WTC11 (cell line): ENCODE measurements at regions not wholly inside any gene's neighbourhood (a gene's known extent, or its start where the extent isn't known, plus 50 kb on each side); places are given as distances from the start of the nearest gene placed in this dataset.

Experiments
- ATAC-seq: fragments of 200-7000 bp; cut with Tn5 transposase; 2 replicates; pipeline ENCODE4 v1.10.0; 2021; ENCODE audit warnings: mild to moderate bottlenecking, moderate library complexity
- CTCF ChIA-PET: fragments of 300-600 bp; sonication (Branson Sonifier 250); formaldehyde crosslinking; loops from one replicate; lab custom pipeline; 2021; ENCODE audit warnings: antibody characterized with exemption; lab: Charles Lee
- POLR2A ChIA-PET: fragments of 350-600 bp; sonication (Branson Sonifier 250); formaldehyde crosslinking; loops from one replicate; lab custom pipeline; 2021; ENCODE audit warnings: antibody characterized with exemption; lab: Charles Lee
- DNase-seq: peaks from one replicate; pipeline ENCODE4 v3.0.0; 2021; ENCODE audit warnings: low spot score
- H3K27ac Mint-ChIP-seq: 2 replicates; pipeline ENCODE4 v1.8.0; 2021; ENCODE audit warnings: mixed read lengths
- H3K27me3 Mint-ChIP-seq: 2 replicates; pipeline ENCODE4 v1.8.0; 2021; ENCODE audit warnings: low read depth, mild to moderate bottlenecking, moderate library complexity, mixed read lengths
- H3K36me3 Mint-ChIP-seq: 2 replicates; pipeline ENCODE4 v1.8.0; 2021; ENCODE audit warnings: mixed read lengths
- H3K4me1 Mint-ChIP-seq: 2 replicates; pipeline ENCODE4 v1.8.0; 2022; ENCODE audit warnings: mixed read lengths
- H3K4me3 Mint-ChIP-seq: 2 replicates; pipeline ENCODE4 v1.8.0; 2021; ENCODE audit warnings: mild to moderate bottlenecking, moderate library complexity, mixed read lengths
- H3K9me3 Mint-ChIP-seq: 2 replicates; pipeline ENCODE4 v1.8.0; 2021; ENCODE audit warnings: mixed read lengths
- FOXP1 ChIP-seq: sonication (generic); formaldehyde crosslinking; IDR thresholded peaks from 2 replicates; pipeline ENCODE4 v1.8.0; 2022; ENCODE audit warnings: missing genetic modification reagents, mild to moderate bottlenecking, moderate library complexity, borderline replicate concordance
- GRHL2 ChIP-seq: fragments of 250-450 bp; sonication (Bioruptor Pico); IDR thresholded peaks from 2 replicates; pipeline ENCODE4 v1.8.0; 2022; ENCODE audit warnings: mild to moderate bottlenecking, moderate library complexity; ENCODE audit not compliant: insufficient replicate concordance, severe bottlenecking
- HMGA2 ChIP-seq: fragments of 250-450 bp; sonication (Bioruptor Pico); IDR thresholded peaks from 2 replicates; pipeline ENCODE4 v1.4.0; 2021; ENCODE audit warnings: mild to moderate bottlenecking, moderate library complexity
- OVOL2 ChIP-seq: fragments of 250-450 bp; sonication (Bioruptor Pico); IDR thresholded peaks from 2 replicates; pipeline ENCODE4 v1.9.0; 2021; ENCODE audit warnings: mild to moderate bottlenecking, borderline replicate concordance
- RORB ChIP-seq: fragments of 250-450 bp; sonication (Bioruptor Pico); IDR thresholded peaks from 2 replicates; pipeline ENCODE4 v1.9.0; 2021; ENCODE audit warnings: mild to moderate bottlenecking
- TEAD4 ChIP-seq: sonication (generic); formaldehyde crosslinking; IDR thresholded peaks from 2 replicates; pipeline ENCODE4 v1.8.0; 2022; ENCODE audit warnings: mild to moderate bottlenecking, missing genetic modification reagents
- ZNF121 ChIP-seq: sonication (generic); formaldehyde crosslinking; IDR thresholded peaks from 2 replicates; pipeline ENCODE4 v1.8.0; 2023; ENCODE audit warnings: missing genetic modification reagents
- ZNF138 ChIP-seq: sonication (generic); formaldehyde crosslinking; conservative IDR thresholded peaks from 2 replicates; pipeline ENCODE4 v1.8.1; 2022; ENCODE audit warnings: mild to moderate bottlenecking, moderate library complexity, missing genetic modification reagents
- ZNF671 ChIP-seq: fragments of 250-450 bp; sonication (Bioruptor Pico); IDR thresholded peaks from 2 replicates; pipeline ENCODE4 v1.8.0; 2021; ENCODE audit warnings: mild to moderate bottlenecking
- TF ChIP-seq, protein P1 (sequence below): sonication (generic); formaldehyde crosslinking; IDR thresholded peaks from 2 replicates; pipeline ENCODE4 v1.8.0; 2023; ENCODE audit warnings: mild to moderate bottlenecking, missing genetic modification reagents
- TF ChIP-seq, protein P2 (sequence below): sonication (generic); formaldehyde crosslinking; IDR thresholded peaks from 2 replicates; pipeline ENCODE4 v1.8.1; 2023; ENCODE audit warnings: mild to moderate bottlenecking, missing genetic modification reagents
- TF ChIP-seq, protein P3 (sequence below): sonication (generic); formaldehyde crosslinking; conservative IDR thresholded peaks from 2 replicates; pipeline ENCODE4 v1.8.1; 2023; ENCODE audit warnings: mild to moderate bottlenecking, low read depth, missing genetic modification reagents, moderate library complexity
- TF ChIP-seq, protein P4 (sequence below): sonication (generic); formaldehyde crosslinking; IDR thresholded peaks from 2 replicates; pipeline ENCODE4 v1.8.0; 2022; ENCODE audit warnings: mild to moderate bottlenecking, missing genetic modification reagents
- TF ChIP-seq, protein P5 (sequence below): fragments of 250-450 bp; sonication (Bioruptor Pico); IDR thresholded peaks from 2 replicates; pipeline ENCODE4 v1.9.0; 2021; ENCODE audit warnings: mild to moderate bottlenecking, borderline replicate concordance
- TF ChIP-seq, protein P6 (sequence below): fragments of 250-450 bp; sonication (Bioruptor Pico); conservative IDR thresholded peaks from 2 replicates; pipeline ENCODE4 v1.9.0; 2021; ENCODE audit warnings: mild to moderate bottlenecking

DNA sequence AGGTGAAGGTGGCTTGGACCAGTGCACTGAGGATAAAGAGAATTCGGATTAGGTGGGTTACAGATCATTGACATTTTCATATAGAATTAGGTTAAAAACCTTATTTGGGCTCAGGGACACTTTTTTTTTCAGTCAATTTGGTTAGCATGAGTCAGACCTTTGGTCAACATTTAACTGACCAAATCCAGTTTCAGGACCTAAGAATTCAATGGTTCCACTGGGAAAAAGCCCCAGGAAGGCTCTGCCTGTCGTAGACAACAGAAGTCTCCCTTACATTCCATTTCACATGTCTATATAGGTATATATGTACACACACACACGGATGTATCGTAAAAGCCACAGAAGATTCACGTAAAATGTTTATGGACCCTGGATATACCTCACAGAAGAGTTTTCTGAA, 184.2 kb upstream of the RREB1 start (continued):
- TF ChIP-seq, protein P1, sequence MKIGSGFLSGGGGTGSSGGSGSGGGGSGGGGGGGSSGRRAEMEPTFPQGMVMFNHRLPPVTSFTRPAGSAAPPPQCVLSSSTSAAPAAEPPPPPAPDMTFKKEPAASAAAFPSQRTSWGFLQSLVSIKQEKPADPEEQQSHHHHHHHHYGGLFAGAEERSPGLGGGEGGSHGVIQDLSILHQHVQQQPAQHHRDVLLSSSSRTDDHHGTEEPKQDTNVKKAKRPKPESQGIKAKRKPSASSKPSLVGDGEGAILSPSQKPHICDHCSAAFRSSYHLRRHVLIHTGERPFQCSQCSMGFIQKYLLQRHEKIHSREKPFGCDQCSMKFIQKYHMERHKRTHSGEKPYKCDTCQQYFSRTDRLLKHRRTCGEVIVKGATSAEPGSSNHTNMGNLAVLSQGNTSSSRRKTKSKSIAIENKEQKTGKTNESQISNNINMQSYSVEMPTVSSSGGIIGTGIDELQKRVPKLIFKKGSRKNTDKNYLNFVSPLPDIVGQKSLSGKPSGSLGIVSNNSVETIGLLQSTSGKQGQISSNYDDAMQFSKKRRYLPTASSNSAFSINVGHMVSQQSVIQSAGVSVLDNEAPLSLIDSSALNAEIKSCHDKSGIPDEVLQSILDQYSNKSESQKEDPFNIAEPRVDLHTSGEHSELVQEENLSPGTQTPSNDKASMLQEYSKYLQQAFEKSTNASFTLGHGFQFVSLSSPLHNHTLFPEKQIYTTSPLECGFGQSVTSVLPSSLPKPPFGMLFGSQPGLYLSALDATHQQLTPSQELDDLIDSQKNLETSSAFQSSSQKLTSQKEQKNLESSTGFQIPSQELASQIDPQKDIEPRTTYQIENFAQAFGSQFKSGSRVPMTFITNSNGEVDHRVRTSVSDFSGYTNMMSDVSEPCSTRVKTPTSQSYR = no peak
- TF ChIP-seq, protein P2, sequence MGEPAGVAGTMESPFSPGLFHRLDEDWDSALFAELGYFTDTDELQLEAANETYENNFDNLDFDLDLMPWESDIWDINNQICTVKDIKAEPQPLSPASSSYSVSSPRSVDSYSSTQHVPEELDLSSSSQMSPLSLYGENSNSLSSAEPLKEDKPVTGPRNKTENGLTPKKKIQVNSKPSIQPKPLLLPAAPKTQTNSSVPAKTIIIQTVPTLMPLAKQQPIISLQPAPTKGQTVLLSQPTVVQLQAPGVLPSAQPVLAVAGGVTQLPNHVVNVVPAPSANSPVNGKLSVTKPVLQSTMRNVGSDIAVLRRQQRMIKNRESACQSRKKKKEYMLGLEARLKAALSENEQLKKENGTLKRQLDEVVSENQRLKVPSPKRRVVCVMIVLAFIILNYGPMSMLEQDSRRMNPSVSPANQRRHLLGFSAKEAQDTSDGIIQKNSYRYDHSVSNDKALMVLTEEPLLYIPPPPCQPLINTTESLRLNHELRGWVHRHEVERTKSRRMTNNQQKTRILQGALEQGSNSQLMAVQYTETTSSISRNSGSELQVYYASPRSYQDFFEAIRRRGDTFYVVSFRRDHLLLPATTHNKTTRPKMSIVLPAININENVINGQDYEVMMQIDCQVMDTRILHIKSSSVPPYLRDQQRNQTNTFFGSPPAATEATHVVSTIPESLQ (CRISPR knock-in tag) = no peak
- no peak for TF ChIP-seq OVOL2 (CRISPR knock-in tag)
- TF ChIP-seq ZNF121 (CRISPR knock-in tag) = no peak
- TF ChIP-seq HMGA2 = no peak

DNA sequence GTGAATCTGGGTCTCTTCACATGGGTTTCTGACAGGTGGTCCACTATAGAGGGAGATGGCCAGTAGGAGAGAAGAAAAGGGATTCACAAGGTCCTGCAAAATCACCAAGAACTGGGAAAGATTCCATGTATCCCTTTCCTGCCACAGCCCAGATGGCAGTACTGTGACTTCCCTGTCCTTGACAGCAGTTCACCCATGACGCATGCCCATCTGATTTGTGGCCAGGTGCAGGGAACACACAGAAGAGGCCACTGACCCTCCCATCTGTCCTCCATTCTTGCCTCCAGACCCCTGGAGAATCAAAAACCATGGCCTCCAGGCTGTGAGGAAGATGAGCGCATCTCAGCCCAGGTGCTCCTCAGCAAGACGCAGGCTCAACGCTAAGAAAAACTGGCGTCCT, 183.1 kb upstream of the RREB1 start:
- ATAC-seq (no peak), DNase-seq (no peak)
- Mint-ChIP-seq H3K4me1 (peaks cover 8% of the 10 kb centered on the region), H3K4me3 (no peak overlapping the region), H3K9me3 (peaks cover 4% of the 10 kb centered on the region; the same call in 1 of the 2 replicates), H3K36me3 (no peaks in the 10 kb centered on the region), H3K27ac (no peak overlapping the region), H3K27me3 (no peaks in the 10 kb centered on the region)
- ChIA-PET CTCF (no interaction called here), POLR2A (no interaction called here)
- TF ChIP-seq, protein P3, sequence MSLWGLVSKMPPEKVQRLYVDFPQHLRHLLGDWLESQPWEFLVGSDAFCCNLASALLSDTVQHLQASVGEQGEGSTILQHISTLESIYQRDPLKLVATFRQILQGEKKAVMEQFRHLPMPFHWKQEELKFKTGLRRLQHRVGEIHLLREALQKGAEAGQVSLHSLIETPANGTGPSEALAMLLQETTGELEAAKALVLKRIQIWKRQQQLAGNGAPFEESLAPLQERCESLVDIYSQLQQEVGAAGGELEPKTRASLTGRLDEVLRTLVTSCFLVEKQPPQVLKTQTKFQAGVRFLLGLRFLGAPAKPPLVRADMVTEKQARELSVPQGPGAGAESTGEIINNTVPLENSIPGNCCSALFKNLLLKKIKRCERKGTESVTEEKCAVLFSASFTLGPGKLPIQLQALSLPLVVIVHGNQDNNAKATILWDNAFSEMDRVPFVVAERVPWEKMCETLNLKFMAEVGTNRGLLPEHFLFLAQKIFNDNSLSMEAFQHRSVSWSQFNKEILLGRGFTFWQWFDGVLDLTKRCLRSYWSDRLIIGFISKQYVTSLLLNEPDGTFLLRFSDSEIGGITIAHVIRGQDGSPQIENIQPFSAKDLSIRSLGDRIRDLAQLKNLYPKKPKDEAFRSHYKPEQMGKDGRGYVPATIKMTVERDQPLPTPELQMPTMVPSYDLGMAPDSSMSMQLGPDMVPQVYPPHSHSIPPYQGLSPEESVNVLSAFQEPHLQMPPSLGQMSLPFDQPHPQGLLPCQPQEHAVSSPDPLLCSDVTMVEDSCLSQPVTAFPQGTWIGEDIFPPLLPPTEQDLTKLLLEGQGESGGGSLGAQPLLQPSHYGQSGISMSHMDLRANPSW = no peak
- TF ChIP-seq ZNF671 (CRISPR knock-in tag) = no peak
- TF ChIP-seq TEAD4 (CRISPR knock-in tag) = no peak
- no peak for TF ChIP-seq FOXP1
- TF ChIP-seq ZNF138 (CRISPR knock-in tag) = no peak
- TF ChIP-seq, protein P4, sequence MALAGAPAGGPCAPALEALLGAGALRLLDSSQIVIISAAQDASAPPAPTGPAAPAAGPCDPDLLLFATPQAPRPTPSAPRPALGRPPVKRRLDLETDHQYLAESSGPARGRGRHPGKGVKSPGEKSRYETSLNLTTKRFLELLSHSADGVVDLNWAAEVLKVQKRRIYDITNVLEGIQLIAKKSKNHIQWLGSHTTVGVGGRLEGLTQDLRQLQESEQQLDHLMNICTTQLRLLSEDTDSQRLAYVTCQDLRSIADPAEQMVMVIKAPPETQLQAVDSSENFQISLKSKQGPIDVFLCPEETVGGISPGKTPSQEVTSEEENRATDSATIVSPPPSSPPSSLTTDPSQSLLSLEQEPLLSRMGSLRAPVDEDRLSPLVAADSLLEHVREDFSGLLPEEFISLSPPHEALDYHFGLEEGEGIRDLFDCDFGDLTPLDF (CRISPR knock-in tag) = no peak
- TF ChIP-seq, protein P5, sequence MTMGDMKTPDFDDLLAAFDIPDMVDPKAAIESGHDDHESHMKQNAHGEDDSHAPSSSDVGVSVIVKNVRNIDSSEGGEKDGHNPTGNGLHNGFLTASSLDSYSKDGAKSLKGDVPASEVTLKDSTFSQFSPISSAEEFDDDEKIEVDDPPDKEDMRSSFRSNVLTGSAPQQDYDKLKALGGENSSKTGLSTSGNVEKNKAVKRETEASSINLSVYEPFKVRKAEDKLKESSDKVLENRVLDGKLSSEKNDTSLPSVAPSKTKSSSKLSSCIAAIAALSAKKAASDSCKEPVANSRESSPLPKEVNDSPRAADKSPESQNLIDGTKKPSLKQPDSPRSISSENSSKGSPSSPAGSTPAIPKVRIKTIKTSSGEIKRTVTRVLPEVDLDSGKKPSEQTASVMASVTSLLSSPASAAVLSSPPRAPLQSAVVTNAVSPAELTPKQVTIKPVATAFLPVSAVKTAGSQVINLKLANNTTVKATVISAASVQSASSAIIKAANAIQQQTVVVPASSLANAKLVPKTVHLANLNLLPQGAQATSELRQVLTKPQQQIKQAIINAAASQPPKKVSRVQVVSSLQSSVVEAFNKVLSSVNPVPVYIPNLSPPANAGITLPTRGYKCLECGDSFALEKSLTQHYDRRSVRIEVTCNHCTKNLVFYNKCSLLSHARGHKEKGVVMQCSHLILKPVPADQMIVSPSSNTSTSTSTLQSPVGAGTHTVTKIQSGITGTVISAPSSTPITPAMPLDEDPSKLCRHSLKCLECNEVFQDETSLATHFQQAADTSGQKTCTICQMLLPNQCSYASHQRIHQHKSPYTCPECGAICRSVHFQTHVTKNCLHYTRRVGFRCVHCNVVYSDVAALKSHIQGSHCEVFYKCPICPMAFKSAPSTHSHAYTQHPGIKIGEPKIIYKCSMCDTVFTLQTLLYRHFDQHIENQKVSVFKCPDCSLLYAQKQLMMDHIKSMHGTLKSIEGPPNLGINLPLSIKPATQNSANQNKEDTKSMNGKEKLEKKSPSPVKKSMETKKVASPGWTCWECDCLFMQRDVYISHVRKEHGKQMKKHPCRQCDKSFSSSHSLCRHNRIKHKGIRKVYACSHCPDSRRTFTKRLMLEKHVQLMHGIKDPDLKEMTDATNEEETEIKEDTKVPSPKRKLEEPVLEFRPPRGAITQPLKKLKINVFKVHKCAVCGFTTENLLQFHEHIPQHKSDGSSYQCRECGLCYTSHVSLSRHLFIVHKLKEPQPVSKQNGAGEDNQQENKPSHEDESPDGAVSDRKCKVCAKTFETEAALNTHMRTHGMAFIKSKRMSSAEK (CRISPR knock-in tag) = no peak
- TF ChIP-seq GRHL2 (CRISPR knock-in tag) = no peak
- TF ChIP-seq RORB (CRISPR knock-in tag) = no peak
- no peak for TF ChIP-seq ZNF121 (CRISPR knock-in tag)
- TF ChIP-seq, protein P6, sequence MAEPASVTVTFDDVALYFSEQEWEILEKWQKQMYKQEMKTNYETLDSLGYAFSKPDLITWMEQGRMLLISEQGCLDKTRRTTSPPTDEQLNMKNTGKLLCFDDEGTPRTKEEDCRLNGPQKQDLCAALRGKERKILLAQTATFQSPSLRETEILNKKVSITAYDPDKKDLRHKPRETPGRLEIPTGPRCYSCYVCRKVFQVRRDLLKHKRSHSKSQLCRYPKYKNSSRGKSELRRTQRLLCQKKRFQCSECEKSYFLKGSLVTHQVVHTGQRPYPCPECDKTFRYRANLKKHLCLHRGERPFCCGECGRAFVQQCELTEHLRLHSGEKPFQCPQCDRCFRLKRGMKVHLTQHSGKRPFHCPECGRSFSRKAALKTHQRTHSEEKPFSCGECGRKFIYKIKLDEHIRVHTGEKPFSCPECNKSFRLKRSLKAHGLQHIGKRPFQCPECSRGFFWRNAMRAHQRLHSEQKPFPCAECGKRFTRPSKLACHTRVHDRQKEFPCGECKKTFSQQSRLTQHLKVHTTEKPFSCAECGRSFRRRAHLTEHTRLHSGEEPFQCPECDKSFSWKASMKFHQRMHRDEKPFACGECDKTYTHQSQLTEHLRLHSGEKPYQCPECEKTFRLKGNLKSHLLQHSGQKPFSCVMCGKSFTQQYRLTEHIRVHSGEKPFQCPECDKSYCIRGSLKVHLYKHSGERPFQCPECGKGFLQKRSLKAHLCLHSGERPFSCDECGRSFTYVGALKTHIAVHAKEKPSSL (CRISPR knock-in tag) = no peak
